ENCODE measurements at regions not wholly inside any gene's neighbourhood (a gene's known extent, or its start where the extent isn't known, plus 50 kb on each side); places are given as distances from the start of the nearest gene placed in this dataset.
"Not testable (repeated sequence)": the region's sequence is repeated elsewhere in the genome, so short reads cannot be mapped to it uniquely, and the experiment has no call there.

GRCh38 chr4:11650801-11651596, 222.3 kb upstream of the HS3ST1 start:
- no peak for DNase-seq

- DNase-seq = no peak
Observed at GRCh38 chr4:11647433-11647832, 218.7 kb upstream of the HS3ST1 start.

DNA sequence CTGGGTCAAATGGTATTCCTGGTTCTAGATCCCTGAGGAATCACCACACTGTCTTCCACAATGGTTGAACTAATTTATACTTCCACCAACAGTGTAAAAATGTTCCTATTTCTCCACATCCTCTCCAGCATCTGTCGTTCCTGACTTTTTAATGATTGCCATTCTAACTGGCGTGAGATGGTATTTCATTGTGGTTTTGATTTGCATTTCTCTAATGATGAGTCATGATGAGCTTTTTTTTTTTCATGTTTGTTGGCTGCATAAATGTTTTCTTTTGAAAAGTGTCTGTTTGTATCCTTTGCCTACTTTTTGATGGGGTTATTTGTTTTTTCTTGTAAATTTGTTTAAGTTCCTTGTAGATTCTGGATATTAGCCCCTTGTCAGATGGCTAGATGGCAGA, 214.4 kb upstream of the HS3ST1 start:
- DNase-seq = not testable (repeated sequence)

DNA sequence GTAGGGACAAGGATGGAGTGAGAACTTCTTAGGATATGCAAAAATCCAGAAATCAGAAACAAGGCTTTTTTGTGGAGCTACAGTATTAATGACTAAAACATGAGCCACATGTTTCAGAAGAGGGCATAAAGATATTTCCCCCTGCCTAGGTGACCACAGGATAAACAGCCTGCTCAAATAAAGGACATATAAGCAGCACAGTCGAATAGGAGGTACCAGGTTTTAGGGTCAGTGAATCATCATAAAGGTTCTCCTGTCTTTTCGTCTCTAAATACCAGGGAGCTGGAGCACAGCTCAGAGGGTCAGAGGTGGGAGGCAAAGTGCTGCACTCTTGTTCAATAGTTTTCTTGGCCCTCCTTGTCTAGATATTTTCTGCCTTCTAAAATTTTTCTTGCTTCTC, 211.9 kb upstream of the HS3ST1 start:
- DNase-seq = no peak

DNA sequence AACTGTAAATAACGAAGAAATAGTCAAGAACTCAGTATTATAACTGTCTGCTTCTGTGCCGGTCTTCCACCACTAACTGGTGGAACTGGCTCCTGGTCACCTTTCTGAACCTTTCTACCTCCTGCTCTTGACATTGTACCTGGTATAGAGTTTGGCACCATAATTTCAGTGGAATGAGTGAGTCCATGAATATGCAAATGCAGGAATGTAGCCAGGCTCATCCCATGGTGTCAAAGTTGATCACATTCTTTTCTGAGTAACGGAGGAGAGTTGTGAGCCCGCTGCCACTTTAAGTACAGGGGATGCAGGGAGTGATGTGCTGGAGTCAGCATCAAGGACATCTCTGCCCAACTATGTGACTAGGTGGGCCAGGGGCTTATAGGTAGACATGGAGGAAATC, 207.9 kb upstream of the HS3ST1 start:
- no peak for DNase-seq

DNA sequence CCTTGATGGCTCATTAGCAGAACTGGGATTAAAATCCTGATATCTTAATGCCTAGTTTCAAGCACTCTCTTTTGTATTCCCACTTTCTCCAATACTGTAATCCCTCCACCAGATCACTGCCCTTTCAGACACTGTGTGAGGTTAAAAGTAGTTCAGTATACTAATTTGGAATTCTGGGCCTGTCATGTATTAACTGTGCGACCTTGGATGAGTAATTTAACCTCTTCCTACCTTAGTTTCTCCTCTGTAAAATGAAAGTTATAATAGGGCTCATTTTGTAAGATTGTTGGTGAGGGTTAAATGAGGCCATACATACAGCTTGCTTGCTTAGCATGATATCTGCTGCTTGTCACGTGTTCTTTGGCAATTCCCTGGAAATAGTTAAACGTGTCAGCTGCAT, 207.3 kb upstream of the HS3ST1 start:
- no peak for DNase-seq

- DNase-seq = no peak
Observed at GRCh38 chr4:11635342-11635741, 206.6 kb upstream of the HS3ST1 start.

DNA sequence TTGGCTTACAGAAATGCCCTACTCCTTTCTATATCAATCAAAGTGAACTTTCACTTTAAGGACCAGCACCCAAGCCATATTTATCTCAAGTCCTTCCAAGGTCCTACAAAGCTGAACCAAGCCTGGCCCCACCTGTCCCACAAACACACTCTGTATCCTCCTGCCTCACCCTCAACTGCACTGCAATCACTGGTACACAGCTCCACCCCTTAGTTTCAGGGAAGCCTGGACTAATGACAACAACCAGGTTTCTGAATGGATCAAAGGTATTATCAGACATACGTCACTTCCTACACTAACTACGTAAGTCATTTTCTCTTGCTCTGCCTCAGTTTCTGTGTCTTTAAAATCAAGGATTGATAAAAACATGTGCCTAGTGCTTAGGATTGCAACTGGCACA, 205.6 kb upstream of the HS3ST1 start:
- DNase-seq = no peak

- no peak for DNase-seq
Observed at GRCh38 chr4:11633430-11633829, 204.7 kb upstream of the HS3ST1 start.

DNA sequence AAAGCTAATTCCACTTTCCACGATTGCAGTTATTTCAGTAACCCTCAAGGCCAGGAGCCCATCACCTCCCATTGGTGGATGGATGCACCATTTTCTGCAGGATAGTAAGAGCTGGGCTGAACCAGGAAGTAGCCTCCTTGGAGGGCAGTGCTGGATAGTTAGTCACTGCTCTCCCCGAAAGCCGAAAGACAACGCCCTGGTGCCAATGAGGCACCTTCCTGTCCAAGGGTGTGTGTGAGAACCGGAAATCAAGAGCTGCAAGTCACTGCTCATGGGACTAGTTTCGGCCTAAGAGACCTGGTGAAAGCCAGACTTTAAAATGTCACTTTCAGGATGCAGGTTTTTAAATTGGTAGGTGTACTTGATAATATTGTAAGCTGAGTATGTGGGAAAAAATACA, 203.8 kb upstream of the HS3ST1 start:
- no peak for DNase-seq

GRCh38 chr4:11632025-11632424, 203.3 kb upstream of the HS3ST1 start:
- no peak for DNase-seq

DNA sequence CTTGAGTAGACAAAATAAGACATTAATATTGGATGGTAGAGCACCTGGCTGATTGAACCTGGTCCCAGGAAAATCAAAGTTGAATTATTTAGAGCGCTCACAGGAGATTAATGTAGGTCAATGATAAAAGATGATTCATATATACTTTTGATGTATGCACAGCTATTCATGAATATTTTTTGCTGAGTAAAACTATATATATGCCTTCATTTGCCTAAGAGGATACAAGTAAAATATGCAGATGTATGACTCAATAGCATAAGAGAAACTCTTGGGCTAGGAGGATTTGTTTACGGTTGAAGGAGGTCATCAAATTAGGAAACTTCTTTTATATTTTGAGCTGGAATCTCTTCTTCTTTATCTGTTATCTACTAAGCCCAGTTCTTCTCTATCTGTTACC, 202.7 kb upstream of the HS3ST1 start:
- DNase-seq = no peak

- DNase-seq = no peak
Observed at GRCh38 chr4:11628093-11628725, 199.5 kb upstream of the HS3ST1 start.

DNA sequence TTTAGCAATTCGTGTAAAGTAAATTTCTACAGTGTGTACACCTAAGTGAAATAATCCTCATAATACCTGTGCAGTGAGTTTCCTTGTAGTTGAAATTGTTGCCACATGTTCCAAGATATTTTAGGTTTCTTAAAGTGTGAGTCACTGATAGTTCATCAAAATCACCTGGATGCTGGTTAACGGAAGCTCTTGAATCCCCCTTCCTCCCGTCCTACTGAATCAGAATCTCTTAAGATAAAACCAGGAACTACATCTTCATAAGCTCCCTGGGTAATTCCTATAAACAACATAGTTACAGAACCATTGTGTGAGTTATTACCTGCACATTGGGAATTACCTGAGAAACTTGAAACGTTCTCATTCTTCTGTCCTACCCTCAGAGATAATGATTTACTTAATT, 197.4 kb upstream of the HS3ST1 start:
- no peak for DNase-seq

- DNase-seq = no peak
Observed at GRCh38 chr4:11625211-11625610, 196.5 kb upstream of the HS3ST1 start.

- DNase-seq = no peak
Observed at GRCh38 chr4:11624370-11624769, 195.7 kb upstream of the HS3ST1 start.

GRCh38 chr4:11623726-11624037, 195.0 kb upstream of the HS3ST1 start:
- peak; percentile 3 for DNase-seq

DNA sequence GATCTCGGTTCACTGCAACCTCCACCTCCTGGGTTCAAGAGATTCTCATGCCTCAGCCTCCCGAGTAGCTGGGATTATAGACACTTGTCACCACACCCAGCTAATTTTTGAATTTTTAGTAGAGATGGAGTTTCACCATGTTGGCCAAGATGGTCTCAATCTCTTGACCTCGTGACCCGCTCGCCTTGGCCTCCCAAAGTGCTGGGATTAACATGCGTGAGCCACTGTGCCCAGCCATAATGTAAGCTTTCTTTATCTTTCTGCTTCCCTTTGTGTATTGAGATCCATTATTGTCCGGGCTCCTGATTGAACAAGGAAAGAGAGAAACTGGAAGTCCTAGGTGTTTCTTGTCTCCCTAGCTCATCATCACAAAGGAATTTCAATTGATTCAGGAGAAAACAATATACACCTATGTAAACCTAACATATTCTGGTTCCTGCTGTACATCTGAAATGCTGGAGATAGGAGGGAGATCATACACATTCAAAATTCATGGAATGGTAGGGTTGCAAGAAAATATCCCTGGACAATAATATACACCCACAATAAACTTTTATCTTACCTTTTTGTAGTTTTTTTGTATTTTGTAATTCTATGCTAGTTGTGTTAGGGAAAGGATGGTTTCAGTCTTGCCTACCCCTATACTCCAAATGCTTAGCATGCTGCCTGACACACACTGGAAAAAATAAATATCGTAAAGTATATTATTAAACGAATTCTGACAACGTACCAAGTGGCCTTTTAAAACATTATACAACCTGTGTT, 194.4 kb upstream of the HS3ST1 start:
- no peak for DNase-seq

- no peak for DNase-seq
Observed at GRCh38 chr4:11620861-11621260, 192.2 kb upstream of the HS3ST1 start.

- no peak for DNase-seq
Observed at GRCh38 chr4:11618666-11619282, 190.1 kb upstream of the HS3ST1 start.

GRCh38 chr4:11616856-11617255, 188.2 kb upstream of the HS3ST1 start:
- DNase-seq = no peak

GRCh38 chr4:11615601-11616000, 186.9 kb upstream of the HS3ST1 start:
- no peak for DNase-seq

DNA sequence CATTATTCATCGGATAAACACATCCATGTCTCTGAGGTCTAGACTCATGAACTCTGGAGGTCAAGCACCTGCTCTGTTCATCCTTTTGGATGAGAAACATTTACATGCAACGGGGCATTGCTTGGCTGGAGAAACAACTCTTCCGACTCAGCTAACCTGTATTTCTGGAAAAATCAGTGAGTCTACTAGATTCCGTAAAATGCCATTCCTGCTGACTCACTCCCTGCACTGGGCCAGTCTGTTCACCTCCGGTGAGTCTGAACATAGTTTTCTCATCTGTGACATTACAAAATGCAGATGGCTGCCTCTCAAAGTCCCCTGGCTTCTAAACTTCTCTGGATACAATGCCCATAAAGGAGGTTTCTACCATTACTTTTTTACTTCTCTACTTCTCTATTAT, 185.7 kb upstream of the HS3ST1 start:
- no peak for DNase-seq

DNA sequence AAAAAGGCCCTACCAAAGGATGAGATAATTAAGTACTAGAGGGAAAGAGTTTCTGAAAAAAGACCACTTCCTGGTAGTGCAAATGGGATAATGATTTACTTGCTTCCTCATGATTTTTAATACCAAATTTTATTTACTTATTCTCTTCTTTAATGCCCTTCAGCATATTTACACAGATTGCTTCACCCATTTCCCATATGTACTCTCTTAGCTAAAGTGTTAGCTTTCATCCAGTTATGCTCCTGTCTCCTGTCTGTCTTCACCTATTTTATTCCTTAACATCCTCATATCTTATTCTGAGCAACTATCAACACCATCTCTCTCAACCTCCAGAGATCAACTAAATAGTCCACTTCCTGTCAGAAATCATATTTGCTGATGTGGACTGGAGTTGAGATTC, 183.2 kb upstream of the HS3ST1 start:
- no peak for DNase-seq

Data from hematopoietic multipotent progenitor cell treated with erythropoietin and hydrocortisone succinate and interleukin-3 and kit ligand, for 6 days (in vitro differentiated cells).